Sigmoid colon (tissue), 6 donors: ENCODE measurements at regions not wholly inside any gene's neighbourhood (a gene's known extent, or its start where the extent isn't known, plus 50 kb on each side); places are given as distances from the start of the nearest gene placed in this dataset.

Source experiments
- DNase-seq: peaks from one replicate; pipeline ENCODE4 v3.0.0-alpha.2; 2019
- H3K27ac ChIP-seq, 4 donors: fragments of 200-600 bp; sonication (generic); one replicate each; pipeline ENCODE4 v1.5.1; 2016 to 2019; ENCODE audit warnings: mild to moderate bottlenecking in 1 of 4
- H3K27me3 ChIP-seq, 3 donors: fragments of 200-600 bp; sonication (generic); one replicate each; pipeline ENCODE4 v1.5.1; 2019; ENCODE audit warnings: mild to moderate bottlenecking in 1 of 3
- H3K36me3 ChIP-seq, 4 donors: fragments of 200-600 bp; sonication (generic); one replicate each; pipeline ENCODE4 v1.5.1; 2016 to 2019
- H3K4me1 ChIP-seq, 4 donors: fragments of 200-600 bp; sonication (generic); one replicate each; pipeline ENCODE4 v1.5.1; 2017 to 2019
- H3K4me3 ChIP-seq, 4 donors: fragments of 200-600 bp; sonication (generic); one replicate each; pipeline ENCODE4 v1.5.1; 2017 to 2019; ENCODE audit warnings: mild to moderate bottlenecking in 2 of 4, moderate library complexity in 1 of 4
- H3K9me3 ChIP-seq, 4 donors: fragments of 200-600 bp in 3 of 4; sonication (generic) in 3 of 4; one replicate each; pipeline versions ENCODE4 v1.5.1 to v1.6.1; 2013 to 2019
- EP300 ChIP-seq, 4 donors: sonication (generic); formaldehyde crosslinking; IDR thresholded peaks; one replicate each; pipeline ENCODE4 v1.6.1; 2017; ENCODE audit warnings: antibody characterized with exemption in 4 of 4
- POLR2A ChIP-seq, 2 donors: fragments of 450-650 bp; IDR thresholded peaks; one replicate each; pipeline ENCODE4 v1.6.1; 2016; ENCODE audit warnings: antibody characterized with exemption in 2 of 2, mild to moderate bottlenecking in 2 of 2, moderate library complexity in 2 of 2
- POLR2AphosphoS5 ChIP-seq, 4 donors: sonication (generic); formaldehyde crosslinking; IDR thresholded peaks; one replicate each; pipeline ENCODE4 v1.6.1; 2017; ENCODE audit warnings: antibody characterized with exemption in 4 of 4
- WGBS, 2 donors: extraction: QIAGEN DNeasy Blood & Tissue Kit; methylation state at CpG; one replicate each; pipeline ENCODE4 v1.1.7; 2013; 5-methylcytosine and 5-hydroxymethylcytosine counted together
- intact Hi-C: fragments of 100-400 bp; cut with DNase I; formaldehyde crosslinking; loops from one replicate; pipeline ENCODE4 v1.15.1; 2023
- TF ChIP-seq, protein P1 (sequence below), 4 experiments: fragments of 450-650 bp in 3 of 4; fragments of 200-600 bp in 1 of 4; IDR thresholded peaks; one replicate each; pipeline ENCODE4 v1.5.1; 2016 to 2019; ENCODE audit warnings: antibody characterized with exemption in 4 of 4, mild to moderate bottlenecking in 3 of 4, moderate library complexity in 2 of 4
- donor health status: healthy with polysubstance abuse.
- donor health status: healthy.

DNA sequence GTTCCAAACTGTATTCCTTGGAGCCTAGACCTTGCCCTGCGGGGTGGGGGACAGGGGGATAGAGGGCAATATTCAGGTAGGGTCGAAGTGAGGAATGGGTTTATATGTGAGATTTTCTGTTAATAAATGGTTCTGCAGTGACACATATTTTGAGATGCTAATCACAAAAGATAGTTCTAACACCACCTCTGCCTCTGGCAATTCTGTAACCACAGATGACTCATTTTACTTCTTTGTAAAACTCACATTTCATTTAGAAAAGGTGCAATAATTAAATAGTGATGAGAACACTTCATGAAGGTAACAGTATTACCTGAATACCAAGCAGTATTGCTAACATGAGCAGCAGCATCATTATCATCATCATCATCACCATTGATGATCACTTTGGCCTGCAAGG lies 306.6 kb downstream of the SUCLG1 start:
- Histone ChIP-seq H3K36me3 (no peaks in the 10 kb centered on the region), H3K27me3 (no peaks in the 10 kb centered on the region), H3K9me3 (no peaks in the 10 kb centered on the region), H3K4me3 (no peak overlapping the region), H3K4me1 (no peaks in the 10 kb centered on the region), H3K27ac (no peak overlapping the region)
- 62 to 66% methylated on average over 2 of the region's 2 CpGs for WGBS, 2 donors
- TF ChIP-seq, protein P1, sequence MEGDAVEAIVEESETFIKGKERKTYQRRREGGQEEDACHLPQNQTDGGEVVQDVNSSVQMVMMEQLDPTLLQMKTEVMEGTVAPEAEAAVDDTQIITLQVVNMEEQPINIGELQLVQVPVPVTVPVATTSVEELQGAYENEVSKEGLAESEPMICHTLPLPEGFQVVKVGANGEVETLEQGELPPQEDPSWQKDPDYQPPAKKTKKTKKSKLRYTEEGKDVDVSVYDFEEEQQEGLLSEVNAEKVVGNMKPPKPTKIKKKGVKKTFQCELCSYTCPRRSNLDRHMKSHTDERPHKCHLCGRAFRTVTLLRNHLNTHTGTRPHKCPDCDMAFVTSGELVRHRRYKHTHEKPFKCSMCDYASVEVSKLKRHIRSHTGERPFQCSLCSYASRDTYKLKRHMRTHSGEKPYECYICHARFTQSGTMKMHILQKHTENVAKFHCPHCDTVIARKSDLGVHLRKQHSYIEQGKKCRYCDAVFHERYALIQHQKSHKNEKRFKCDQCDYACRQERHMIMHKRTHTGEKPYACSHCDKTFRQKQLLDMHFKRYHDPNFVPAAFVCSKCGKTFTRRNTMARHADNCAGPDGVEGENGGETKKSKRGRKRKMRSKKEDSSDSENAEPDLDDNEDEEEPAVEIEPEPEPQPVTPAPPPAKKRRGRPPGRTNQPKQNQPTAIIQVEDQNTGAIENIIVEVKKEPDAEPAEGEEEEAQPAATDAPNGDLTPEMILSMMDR (IDR thresholded peaks at IDR 0.05): no peak
- TF ChIP-seq POLR2A (IDR thresholded peaks at IDR 0.05): no peak
- TF ChIP-seq EP300 (IDR thresholded peaks at IDR 0.05): no peak
- no peak for TF ChIP-seq POLR2AphosphoS5 (IDR thresholded peaks at IDR 0.05)
- intact Hi-C loops: no loop called here
- no peak for DNase-seq

DNA sequence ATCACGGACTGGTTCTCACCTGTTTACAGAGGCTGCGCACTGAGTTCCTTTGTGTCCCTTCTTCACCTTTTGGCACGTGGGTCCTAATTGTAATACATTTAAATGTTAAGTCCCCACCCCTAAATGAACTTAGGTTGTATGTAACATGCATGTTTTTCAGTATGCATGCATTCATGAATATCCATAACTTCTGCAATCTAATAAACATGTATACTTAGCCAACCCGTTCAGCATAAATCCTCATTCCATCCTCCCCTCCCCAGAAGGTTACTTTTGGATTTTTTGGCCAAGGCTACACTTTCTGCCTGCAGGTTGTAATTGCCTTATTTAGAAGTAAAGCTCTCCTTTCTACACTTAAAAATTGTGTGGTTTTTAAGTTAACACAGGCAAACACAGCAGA lies 314.7 kb downstream of the SUCLG1 start:
- H3K4me1 ChIP-seq: no peaks in the 10 kb centered on the region
- TF ChIP-seq POLR2A (IDR thresholded peaks at IDR 0.05): no peak
- TF ChIP-seq EP300 (IDR thresholded peaks at IDR 0.05): no peak
- TF ChIP-seq POLR2AphosphoS5 (IDR thresholded peaks at IDR 0.05): no peak
- TF ChIP-seq, protein P1 (IDR thresholded peaks at IDR 0.05): no peak
- no peaks in the 10 kb centered on the region for H3K27me3 ChIP-seq
- H3K4me3 ChIP-seq: no peak overlapping the region
- no peak for DNase-seq
- H3K27ac ChIP-seq: no peak overlapping the region
- intact Hi-C loops: no loop called here
- 70 to 85% methylated on average over 4 of the region's 4 CpGs for WGBS, 2 donors
- no peaks in the 10 kb centered on the region for H3K9me3 ChIP-seq
- H3K36me3 ChIP-seq: no peaks in the 10 kb centered on the region

DNA sequence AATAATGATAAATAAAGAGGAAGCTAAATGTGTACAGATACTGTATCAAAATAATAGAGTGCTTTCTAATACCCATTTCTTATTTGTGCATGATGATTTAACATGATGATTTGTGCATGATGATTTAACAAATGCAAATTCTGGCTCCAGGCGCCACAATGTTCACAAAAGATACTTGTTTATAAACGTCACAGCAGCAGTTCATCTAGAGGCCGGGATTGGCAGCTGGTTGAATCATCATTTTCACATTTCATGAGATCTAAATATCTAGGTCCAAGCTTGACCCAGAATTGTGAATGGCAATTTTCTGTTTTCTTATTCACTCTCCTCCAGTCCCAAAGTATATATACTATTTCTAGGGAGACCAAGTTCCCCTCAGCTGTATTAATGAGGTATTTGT lies 322.0 kb downstream of the SUCLG1 start:
- WGBS, 2 donors: 70 to 72% methylated on average over 3 of the region's 3 CpGs
- H3K4me1 ChIP-seq: no peaks in the 10 kb centered on the region
- no peak for DNase-seq
- H3K27ac ChIP-seq: no peak overlapping the region
- no peaks in the 10 kb centered on the region for H3K36me3 ChIP-seq
- H3K27me3 ChIP-seq: no peaks in the 10 kb centered on the region
- intact Hi-C loops: no loop called here
- no peak overlapping the region for H3K4me3 ChIP-seq
- TF ChIP-seq POLR2AphosphoS5 (IDR thresholded peaks at IDR 0.05): no peak
- no peak for TF ChIP-seq EP300 (IDR thresholded peaks at IDR 0.05)
- TF ChIP-seq, protein P1 (IDR thresholded peaks at IDR 0.05): no peak
- no peak for TF ChIP-seq POLR2A (IDR thresholded peaks at IDR 0.05)
- no peaks in the 10 kb centered on the region for H3K9me3 ChIP-seq

DNA sequence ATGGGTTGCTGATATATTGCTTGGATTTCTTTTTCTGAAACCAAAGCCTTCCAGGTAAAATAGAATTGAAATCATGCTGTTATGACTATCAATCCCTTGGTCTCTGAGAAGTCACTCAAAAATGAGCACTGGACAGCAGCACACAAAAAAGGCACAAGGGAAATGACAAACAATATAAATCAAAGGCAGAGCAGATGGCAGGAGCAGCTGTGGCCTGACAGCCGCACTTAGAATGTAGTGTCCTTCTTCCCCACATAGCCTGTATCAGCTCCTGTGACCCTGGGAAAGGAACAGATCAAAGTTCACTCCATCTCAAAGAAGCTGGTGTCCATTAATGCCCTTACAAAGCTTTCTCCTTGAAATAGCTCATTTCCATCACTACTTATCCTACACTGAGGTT lies 326.7 kb downstream of the SUCLG1 start:
- no peaks in the 10 kb centered on the region for H3K9me3 ChIP-seq

More for the DNA sequence above, 326.7 kb downstream of the SUCLG1 start:
- Histone ChIP-seq H3K36me3 (no peaks in the 10 kb centered on the region), H3K4me3 (no peak overlapping the region), H3K27me3 (no peaks in the 10 kb centered on the region), H3K27ac (no peak overlapping the region), H3K4me1 (no peaks in the 10 kb centered on the region)
- 36 to 63% methylated on average over 1 of the region's 1 CpG for WGBS, 2 donors
- intact Hi-C loops: no loop called here
- no peak for DNase-seq
- TF ChIP-seq POLR2AphosphoS5 (IDR thresholded peaks at IDR 0.05) (no peak), EP300 (IDR thresholded peaks at IDR 0.05) (no peak), POLR2A (IDR thresholded peaks at IDR 0.05) (no peak)
- TF ChIP-seq, protein P1 (IDR thresholded peaks at IDR 0.05): no peak
